ENCODE measurements at regions not wholly inside any gene's neighbourhood (a gene's known extent, or its start where the extent isn't known, plus 50 kb on each side); places are given as distances from the start of the nearest gene placed in this dataset.

DNA sequence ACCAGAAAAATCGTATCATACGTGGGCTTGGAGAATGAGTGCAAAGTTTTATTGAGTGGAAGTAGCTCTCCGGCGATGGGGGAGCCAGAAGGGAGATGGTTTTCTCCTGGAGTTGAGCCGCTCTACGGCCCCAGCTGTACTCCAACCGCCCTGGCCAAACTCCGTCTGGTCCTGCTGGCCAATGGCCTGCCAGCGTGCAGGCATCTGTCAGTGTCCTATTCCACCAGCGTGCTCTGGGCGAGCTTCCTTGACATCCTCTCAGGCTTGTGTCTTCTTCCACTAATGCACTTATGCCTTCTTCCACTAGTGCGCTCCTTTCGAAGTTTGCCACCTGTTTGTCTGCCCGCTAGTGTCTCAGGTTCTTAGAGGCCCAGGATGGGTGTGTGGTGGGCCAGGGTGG lies 345.5 kb upstream of the CDH19 start:
- no peak overlapping the region for H3K27ac ChIP-seq (ENCODE audit: low read depth, low read length)
- ChIA-PET CTCF (no interaction called here), POLR2A (no interaction called here), RAD21 (ENCODE audit: low non-redundant PET in 1 of 2, low total read pairs in 2 of 2, uncharacterized antibody in 2 of 2, unreplicated experiment in 2 of 2) (no interaction called here)
- peaks cover 10% of the 10 kb centered on the region in 2 experiments; a peak in 2 of 4 replicates for H3K9me3 ChIP-seq (ENCODE audit: control insufficient read depth in 1 of 2, insufficient read depth in 1 of 2, low read depth in 1 of 2, low read length in 2 of 2)
- H3K9me2 ChIP-seq (ENCODE audit: insufficient read depth) = no peaks in the 10 kb centered on the region
- no peaks in the 10 kb centered on the region for H3K36me3 ChIP-seq (ENCODE audit: control insufficient read depth in 1 of 2, insufficient read depth in 2 of 2, low read length in 2 of 2)
- intact Hi-C loops (cut with micrococcal nuclease) = no loop called here
- no peak for DNase-seq (ENCODE audit: low read depth, low spot score)
- no peaks in the 10 kb centered on the region for H4K20me1 ChIP-seq (ENCODE audit: insufficient read depth)
- no peak overlapping the region for H3K9ac ChIP-seq (ENCODE audit: low read length)
- ATAC-seq = no peak
- H2AFZ ChIP-seq (ENCODE audit: low read depth, low read length, poor library complexity, severe bottlenecking) = no peak overlapping the region
- H3K27me3 ChIP-seq (ENCODE audit: insufficient read depth, low read length) = no peaks in the 10 kb centered on the region
- no peak overlapping the region for H3K4me2 ChIP-seq (ENCODE audit: low read length)
- H3K4me1 ChIP-seq (ENCODE audit: control insufficient read depth in 1 of 2, insufficient read depth in 2 of 2, low read length in 2 of 2) = no peaks in the 10 kb centered on the region
- H3K79me2 ChIP-seq (ENCODE audit: insufficient read depth, low read length) = no peaks in the 10 kb centered on the region
- no TSS peak for BruUV-seq (replicated peaks)
- no peak overlapping the region for H3K4me3 ChIP-seq (replicated peaks in 1 of 2; ENCODE audit: low read depth in 1 of 2, low read length in 2 of 2)
- TF ChIP-seq TCF7L2 (IDR thresholded peaks at IDR 0.05; ENCODE audit: borderline replicate concordance, extremely low read depth, insufficient read depth, insufficient read length) (no peak), CEBPB (IDR thresholded peaks at IDR 0.05; ENCODE audit: low read depth) (no peak), EGR1 (IDR thresholded peaks at IDR 0.05; ENCODE audit: low read depth) (no peak), EZH2 (IDR thresholded peaks at IDR 0.05) (no peak), YY1 (IDR thresholded peaks at IDR 0.05; ENCODE audit: extremely low read depth, insufficient replicate concordance, low read depth, low read length) (no peak), POLR2AphosphoS5 (IDR thresholded peaks at IDR 0.05; ENCODE audit: low read depth, low read length) (no peak), SIN3A (IDR thresholded peaks at IDR 0.05; ENCODE audit: low read depth) (no peak), EZH2phosphoT487 (IDR thresholded peaks at IDR 0.05; ENCODE audit: borderline replicate concordance) (no peak), ZFX (IDR thresholded peaks at IDR 0.05) (no peak)
- TF ChIP-seq, protein P1, sequence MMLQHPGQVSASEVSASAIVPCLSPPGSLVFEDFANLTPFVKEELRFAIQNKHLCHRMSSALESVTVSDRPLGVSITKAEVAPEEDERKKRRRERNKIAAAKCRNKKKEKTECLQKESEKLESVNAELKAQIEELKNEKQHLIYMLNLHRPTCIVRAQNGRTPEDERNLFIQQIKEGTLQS (IDR thresholded peaks at IDR 0.05) = no peak

DNA sequence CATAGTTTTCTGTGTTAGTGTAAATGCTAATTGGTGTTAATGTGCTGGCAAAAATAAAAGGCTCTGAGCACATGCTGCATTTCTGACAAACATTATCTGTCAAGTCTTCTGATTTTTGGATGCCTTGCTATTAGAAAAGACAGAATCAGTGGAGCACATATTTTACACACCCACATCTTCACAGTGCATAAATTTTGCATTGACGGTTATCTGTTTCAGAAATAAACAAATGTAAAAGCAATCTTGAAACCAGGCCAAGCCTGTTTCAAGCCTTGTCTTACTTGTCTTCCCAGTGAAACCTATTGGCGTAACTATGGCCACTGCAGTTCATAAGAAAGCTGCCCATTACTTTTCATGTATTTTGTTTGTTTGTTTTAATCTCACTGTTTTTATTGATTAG lies 333.7 kb upstream of the CDH19 start:
- ATAC-seq (no peak), DNase-seq (ENCODE audit: low read depth, low spot score) (no peak)
- peaks cover 8 to 28% of the 10 kb centered on the region in 2 experiments; a peak in 3 of 4 replicates for H3K9me3 ChIP-seq (ENCODE audit: control insufficient read depth in 1 of 2, insufficient read depth in 1 of 2, low read depth in 1 of 2, low read length in 2 of 2)
- H2AFZ ChIP-seq (ENCODE audit: low read depth, low read length, poor library complexity, severe bottlenecking) = no peak overlapping the region
- no peaks in the 10 kb centered on the region for H3K4me1 ChIP-seq (ENCODE audit: control insufficient read depth in 1 of 2, insufficient read depth in 2 of 2, low read length in 2 of 2)
- POLR2A ChIA-PET = no interaction called here
- RAD21 ChIA-PET (ENCODE audit: low non-redundant PET in 1 of 2, low total read pairs in 2 of 2, uncharacterized antibody in 2 of 2, unreplicated experiment in 2 of 2) = no interaction called here
- no peaks in the 10 kb centered on the region for H3K27me3 ChIP-seq (ENCODE audit: insufficient read depth, low read length)
- no peak overlapping the region for H3K4me2 ChIP-seq (ENCODE audit: low read length)
- H3K79me2 ChIP-seq (ENCODE audit: insufficient read depth, low read length) = no peaks in the 10 kb centered on the region
- intact Hi-C loops (cut with micrococcal nuclease) = no loop called here
- H4K20me1 ChIP-seq (ENCODE audit: insufficient read depth) = no peaks in the 10 kb centered on the region
- no peak overlapping the region for H3K27ac ChIP-seq (ENCODE audit: low read depth, low read length)
- H3K9me2 ChIP-seq (ENCODE audit: insufficient read depth) = no peaks in the 10 kb centered on the region
- H3K9ac ChIP-seq (ENCODE audit: low read length) = no peak overlapping the region
- no peaks in the 10 kb centered on the region for H3K36me3 ChIP-seq (ENCODE audit: control insufficient read depth in 1 of 2, insufficient read depth in 2 of 2, low read length in 2 of 2)
- no TSS peak for BruUV-seq (replicated peaks)
- no peak overlapping the region for H3K4me3 ChIP-seq (replicated peaks in 1 of 2; ENCODE audit: low read depth in 1 of 2, low read length in 2 of 2)
- CTCF ChIA-PET = no interaction called here
- TF ChIP-seq, protein P2, sequence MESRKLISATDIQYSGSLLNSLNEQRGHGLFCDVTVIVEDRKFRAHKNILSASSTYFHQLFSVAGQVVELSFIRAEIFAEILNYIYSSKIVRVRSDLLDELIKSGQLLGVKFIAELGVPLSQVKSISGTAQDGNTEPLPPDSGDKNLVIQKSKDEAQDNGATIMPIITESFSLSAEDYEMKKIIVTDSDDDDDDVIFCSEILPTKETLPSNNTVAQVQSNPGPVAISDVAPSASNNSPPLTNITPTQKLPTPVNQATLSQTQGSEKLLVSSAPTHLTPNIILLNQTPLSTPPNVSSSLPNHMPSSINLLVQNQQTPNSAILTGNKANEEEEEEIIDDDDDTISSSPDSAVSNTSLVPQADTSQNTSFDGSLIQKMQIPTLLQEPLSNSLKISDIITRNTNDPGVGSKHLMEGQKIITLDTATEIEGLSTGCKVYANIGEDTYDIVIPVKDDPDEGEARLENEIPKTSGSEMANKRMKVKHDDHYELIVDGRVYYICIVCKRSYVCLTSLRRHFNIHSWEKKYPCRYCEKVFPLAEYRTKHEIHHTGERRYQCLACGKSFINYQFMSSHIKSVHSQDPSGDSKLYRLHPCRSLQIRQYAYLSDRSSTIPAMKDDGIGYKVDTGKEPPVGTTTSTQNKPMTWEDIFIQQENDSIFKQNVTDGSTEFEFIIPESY (IDR thresholded peaks at IDR 0.05; ENCODE audit: extremely low read depth, insufficient replicate concordance, low read length) = no peak
- TF ChIP-seq EGR1 (IDR thresholded peaks at IDR 0.05; ENCODE audit: low read depth) (no peak), SIN3A (IDR thresholded peaks at IDR 0.05; ENCODE audit: low read depth) (no peak), FOSL1 (IDR thresholded peaks at IDR 0.05; ENCODE audit: low read depth) (no peak), CEBPB (IDR thresholded peaks at IDR 0.05; ENCODE audit: low read depth) (no peak), SRF (IDR thresholded peaks at IDR 0.05; ENCODE audit: low read depth) (no peak), YY1 (IDR thresholded peaks at IDR 0.05; ENCODE audit: extremely low read depth, insufficient replicate concordance, low read depth, low read length) (no peak), EZH2phosphoT487 (IDR thresholded peaks at IDR 0.05; ENCODE audit: borderline replicate concordance) (no peak), TCF7L2 (IDR thresholded peaks at IDR 0.05; ENCODE audit: borderline replicate concordance, extremely low read depth, insufficient read depth, insufficient read length) (no peak), RAD21 (IDR thresholded peaks at IDR 0.05; ENCODE audit: low read depth) (no peak)
- TF ChIP-seq, protein P3, sequence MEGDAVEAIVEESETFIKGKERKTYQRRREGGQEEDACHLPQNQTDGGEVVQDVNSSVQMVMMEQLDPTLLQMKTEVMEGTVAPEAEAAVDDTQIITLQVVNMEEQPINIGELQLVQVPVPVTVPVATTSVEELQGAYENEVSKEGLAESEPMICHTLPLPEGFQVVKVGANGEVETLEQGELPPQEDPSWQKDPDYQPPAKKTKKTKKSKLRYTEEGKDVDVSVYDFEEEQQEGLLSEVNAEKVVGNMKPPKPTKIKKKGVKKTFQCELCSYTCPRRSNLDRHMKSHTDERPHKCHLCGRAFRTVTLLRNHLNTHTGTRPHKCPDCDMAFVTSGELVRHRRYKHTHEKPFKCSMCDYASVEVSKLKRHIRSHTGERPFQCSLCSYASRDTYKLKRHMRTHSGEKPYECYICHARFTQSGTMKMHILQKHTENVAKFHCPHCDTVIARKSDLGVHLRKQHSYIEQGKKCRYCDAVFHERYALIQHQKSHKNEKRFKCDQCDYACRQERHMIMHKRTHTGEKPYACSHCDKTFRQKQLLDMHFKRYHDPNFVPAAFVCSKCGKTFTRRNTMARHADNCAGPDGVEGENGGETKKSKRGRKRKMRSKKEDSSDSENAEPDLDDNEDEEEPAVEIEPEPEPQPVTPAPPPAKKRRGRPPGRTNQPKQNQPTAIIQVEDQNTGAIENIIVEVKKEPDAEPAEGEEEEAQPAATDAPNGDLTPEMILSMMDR (IDR thresholded peaks at IDR 0.05 in 2 of 3, conservative IDR thresholded peaks at IDR 0.05 in 1 of 3; ENCODE audit: borderline replicate concordance in 1 of 3, insufficient read depth in 1 of 3, low read depth in 2 of 3, low read length in 2 of 3) = no peak
- TF ChIP-seq, protein P4, sequence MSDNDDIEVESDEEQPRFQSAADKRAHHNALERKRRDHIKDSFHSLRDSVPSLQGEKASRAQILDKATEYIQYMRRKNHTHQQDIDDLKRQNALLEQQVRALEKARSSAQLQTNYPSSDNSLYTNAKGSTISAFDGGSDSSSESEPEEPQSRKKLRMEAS (IDR thresholded peaks at IDR 0.05) = no peak
- TF ChIP-seq, protein P1 (IDR thresholded peaks at IDR 0.05) = no peak

Data from HCT116 (cell line).